ENCODE measurements at regions not wholly inside any gene's neighbourhood (a gene's known extent, or its start where the extent isn't known, plus 50 kb on each side); places are given as distances from the start of the nearest gene placed in this dataset.

DNA sequence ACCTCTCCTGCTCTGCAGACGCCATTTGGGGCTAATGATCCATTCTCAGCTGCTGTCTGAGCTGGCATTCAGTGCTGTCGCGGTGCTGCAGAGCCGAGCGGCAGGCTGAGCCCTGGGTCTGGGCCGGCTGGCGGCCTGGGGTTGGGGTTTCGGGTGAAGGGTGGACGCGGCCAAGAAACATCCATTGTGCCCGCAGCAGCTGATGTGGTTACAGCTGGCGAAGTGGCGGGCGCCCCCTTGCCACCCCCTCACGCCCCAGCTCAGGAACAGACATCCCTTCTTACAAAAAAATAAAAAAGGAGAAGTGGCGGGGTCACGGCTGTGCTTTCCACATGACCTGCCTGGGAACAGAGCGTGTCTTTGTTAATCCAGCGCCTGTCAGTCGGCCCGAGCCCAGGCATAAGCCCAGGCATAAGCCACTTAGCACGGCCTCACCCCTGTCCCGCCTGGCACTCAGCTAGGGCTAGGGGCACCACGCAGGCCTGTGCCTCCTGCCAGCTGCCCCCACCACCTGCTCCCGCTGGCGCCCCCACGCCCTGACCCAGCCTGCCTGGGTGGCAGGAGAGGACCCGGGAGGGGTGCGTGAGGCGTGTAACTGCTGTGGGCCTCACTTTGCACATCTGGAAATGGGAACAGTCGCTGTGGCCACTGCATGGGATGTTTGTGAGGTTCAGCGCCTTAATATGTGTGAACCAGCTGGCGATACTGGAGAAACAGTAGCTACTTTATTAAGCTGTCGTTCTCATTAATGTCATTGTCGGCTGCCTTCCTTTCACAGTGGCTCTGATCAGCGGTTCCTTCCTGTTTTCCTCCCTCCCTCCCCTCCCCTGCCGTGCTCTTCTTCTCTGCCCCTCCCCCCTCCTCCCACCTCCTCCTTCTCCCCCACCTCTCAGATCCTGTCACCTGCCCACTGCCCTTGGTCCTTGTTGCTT is 197.7 kb upstream of the CIBAR2 start:
- DNase-seq (ENCODE audit: low read depth, low spot score) (no peak), ATAC-seq (no peak)
- CTCF ChIA-PET = no interaction called here
- Histone ChIP-seq H3K9me3 (ENCODE audit: control insufficient read depth, insufficient read depth, low read depth, low read length) (no peaks in the 10 kb centered on the region), H3K36me3 (ENCODE audit: control insufficient read depth, insufficient read depth, low read length) (no peaks in the 10 kb centered on the region), H3K4me3 (ENCODE audit: low read depth in 2 of 2, low read length in 2 of 2) (no peak overlapping the region), H3K4me1 (ENCODE audit: control insufficient read depth, insufficient read depth, low read length) (peaks cover 51% of the 10 kb centered on the region), H3K27me3 (ENCODE audit: control insufficient read depth, insufficient read depth, low read length) (no peaks in the 10 kb centered on the region), H3K27ac (ENCODE audit: low read length) (peak overlapping the region; percentile 34; the same call in 1 of the 2 replicates)
- TF ChIP-seq, protein P1, sequence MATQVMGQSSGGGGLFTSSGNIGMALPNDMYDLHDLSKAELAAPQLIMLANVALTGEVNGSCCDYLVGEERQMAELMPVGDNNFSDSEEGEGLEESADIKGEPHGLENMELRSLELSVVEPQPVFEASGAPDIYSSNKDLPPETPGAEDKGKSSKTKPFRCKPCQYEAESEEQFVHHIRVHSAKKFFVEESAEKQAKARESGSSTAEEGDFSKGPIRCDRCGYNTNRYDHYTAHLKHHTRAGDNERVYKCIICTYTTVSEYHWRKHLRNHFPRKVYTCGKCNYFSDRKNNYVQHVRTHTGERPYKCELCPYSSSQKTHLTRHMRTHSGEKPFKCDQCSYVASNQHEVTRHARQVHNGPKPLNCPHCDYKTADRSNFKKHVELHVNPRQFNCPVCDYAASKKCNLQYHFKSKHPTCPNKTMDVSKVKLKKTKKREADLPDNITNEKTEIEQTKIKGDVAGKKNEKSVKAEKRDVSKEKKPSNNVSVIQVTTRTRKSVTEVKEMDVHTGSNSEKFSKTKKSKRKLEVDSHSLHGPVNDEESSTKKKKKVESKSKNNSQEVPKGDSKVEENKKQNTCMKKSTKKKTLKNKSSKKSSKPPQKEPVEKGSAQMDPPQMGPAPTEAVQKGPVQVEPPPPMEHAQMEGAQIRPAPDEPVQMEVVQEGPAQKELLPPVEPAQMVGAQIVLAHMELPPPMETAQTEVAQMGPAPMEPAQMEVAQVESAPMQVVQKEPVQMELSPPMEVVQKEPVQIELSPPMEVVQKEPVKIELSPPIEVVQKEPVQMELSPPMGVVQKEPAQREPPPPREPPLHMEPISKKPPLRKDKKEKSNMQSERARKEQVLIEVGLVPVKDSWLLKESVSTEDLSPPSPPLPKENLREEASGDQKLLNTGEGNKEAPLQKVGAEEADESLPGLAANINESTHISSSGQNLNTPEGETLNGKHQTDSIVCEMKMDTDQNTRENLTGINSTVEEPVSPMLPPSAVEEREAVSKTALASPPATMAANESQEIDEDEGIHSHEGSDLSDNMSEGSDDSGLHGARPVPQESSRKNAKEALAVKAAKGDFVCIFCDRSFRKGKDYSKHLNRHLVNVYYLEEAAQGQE (IDR thresholded peaks at IDR 0.05; ENCODE audit: insufficient read depth in 1 of 2, low read depth in 2 of 2, low read length in 1 of 2) = no peak
- TF ChIP-seq TCF7L2 (IDR thresholded peaks at IDR 0.05; ENCODE audit: low read depth, low read length) = no peak
- TF ChIP-seq POLR2AphosphoS5 (IDR thresholded peaks at IDR 0.05; ENCODE audit: low read depth, low read length) = no peak
- TF ChIP-seq SIN3A (IDR thresholded peaks at IDR 0.05; ENCODE audit: borderline replicate concordance, insufficient read depth, low read depth, low read length) = no peak
- TF ChIP-seq CTCF (IDR thresholded peaks at IDR 0.05) = no peak
- BruUV-seq (replicated peaks) = no TSS peak
- POLR2A ChIA-PET = no interaction called here
- intact Hi-C loops (cut with micrococcal nuclease; ENCODE audit: unreplicated experiment) (no loop called here), in situ Hi-C loops (cut with HindIII; ENCODE audit: low pct_unique_long_range_greater_than_20kb, low sequenced_read_pairs) (no loop called here)

GRCh38 chr16:85310868-85311585 is 198.8 kb upstream of the CIBAR2 start:
- no peak overlapping the region for H3K4me3 ChIP-seq (ENCODE audit: low read depth in 2 of 2, low read length in 2 of 2)
- TF ChIP-seq CTCF (IDR thresholded peaks at IDR 0.05) = no peak
- no peak for TF ChIP-seq POLR2AphosphoS5 (IDR thresholded peaks at IDR 0.05; ENCODE audit: low read depth, low read length)
- TF ChIP-seq, protein P1 (IDR thresholded peaks at IDR 0.05; ENCODE audit: insufficient read depth in 1 of 2, low read depth in 2 of 2, low read length in 1 of 2) = no peak
- no peak for TF ChIP-seq TCF7L2 (IDR thresholded peaks at IDR 0.05; ENCODE audit: low read depth, low read length)
- no peak for TF ChIP-seq SIN3A (IDR thresholded peaks at IDR 0.05; ENCODE audit: borderline replicate concordance, insufficient read depth, low read depth, low read length)
- ChIA-PET CTCF (no interaction called here), POLR2A (interaction anchor here (0.6 to 1.1 kb wide), 2 partner anchors 22 to 70 kb away, joined by 3 to 8 read pairs; no protein-coding TSS in a partner anchor)
- no peak for DNase-seq (ENCODE audit: low read depth, low spot score)
- H3K9me3 ChIP-seq (ENCODE audit: control insufficient read depth, insufficient read depth, low read depth, low read length) = no peaks in the 10 kb centered on the region
- in situ Hi-C loops (cut with HindIII; ENCODE audit: low pct_unique_long_range_greater_than_20kb, low sequenced_read_pairs) = no loop called here
- peaks cover 47% of the 10 kb centered on the region for H3K4me1 ChIP-seq (ENCODE audit: control insufficient read depth, insufficient read depth, low read length)
- intact Hi-C loops (cut with micrococcal nuclease; ENCODE audit: unreplicated experiment) = no loop called here
- H3K27ac ChIP-seq (ENCODE audit: low read length) = no peak overlapping the region
- BruUV-seq (replicated peaks) = no TSS peak
- no peaks in the 10 kb centered on the region for H3K27me3 ChIP-seq (ENCODE audit: control insufficient read depth, insufficient read depth, low read length)
- no peaks in the 10 kb centered on the region for H3K36me3 ChIP-seq (ENCODE audit: control insufficient read depth, insufficient read depth, low read length)
- no peak for ATAC-seq
